DOHH2 (cell line): ENCODE measurements at regions not wholly inside any gene's neighbourhood (a gene's known extent, or its start where the extent isn't known, plus 50 kb on each side); places are given as distances from the start of the nearest gene placed in this dataset.

Source experiments
- CTCF ChIP-seq: fragments of 200-600 bp; sonication (generic); IDR thresholded peaks from one replicate; pipeline ENCODE4 v1.5.1; 2014; ENCODE audit warnings: antibody characterized with exemption, mild to moderate bottlenecking, low read depth, low read length; ENCODE audit not compliant: poor library complexity, severe bottlenecking
- EZH2phosphoT487 ChIP-seq: fragments of 200-600 bp; sonication (generic); IDR thresholded peaks from 2 replicates; pipeline ENCODE4 v1.6.1; 2017; ENCODE audit warnings: borderline replicate concordance, mild to moderate bottlenecking, antibody characterized with exemption, low read length, moderate library complexity, mixed read lengths

GRCh38 chr2:90069290-90069894 is 1377.9 kb downstream of the RPIA start:
- TF ChIP-seq CTCF (peak; percentile 98), EZH2phosphoT487 (no peak)
